Activated CD8-positive, alpha-beta memory T cell treated with anti-CD3 and anti-CD28 coated beads, Interleukin-2, amount 50 U/mL, for 4 hours (primary cell): ENCODE measurements at regions not wholly inside any gene's neighbourhood (a gene's known extent, or its start where the extent isn't known, plus 50 kb on each side); places are given as distances from the start of the nearest gene placed in this dataset.
"Not testable (repeated sequence)": the region's sequence is repeated elsewhere in the genome, so short reads cannot be mapped to it uniquely, and the experiment has no call there.

Source experiments
- DNase-seq: peaks from one replicate; pipeline ENCODE4 v3.0.0-alpha.2; 2020

- no peak for DNase-seq
These were observed 123.4 kb upstream of the PDE1A start for GRCh38 chr2:182550234-182550633.

GRCh38 chr2:182552232-182552631, 125.4 kb upstream of the PDE1A start:
- DNase-seq: not testable (repeated sequence)

- DNase-seq: not testable (repeated sequence)
These were observed 125.9 kb upstream of the PDE1A start for GRCh38 chr2:182552785-182553184.

- DNase-seq: no peak
These were observed 126.6 kb upstream of the PDE1A start for GRCh38 chr2:182553483-182553882.

- DNase-seq: no peak
These were observed 128.1 kb upstream of the PDE1A start for GRCh38 chr2:182554950-182555349.

- no peak for DNase-seq
These were observed 131.7 kb upstream of the PDE1A start for GRCh38 chr2:182558564-182558963.

GRCh38 chr2:182559623-182560022, 132.8 kb upstream of the PDE1A start:
- DNase-seq: no peak

- no peak for DNase-seq
These were observed 139.2 kb upstream of the PDE1A start for GRCh38 chr2:182565911-182566567.

DNA sequence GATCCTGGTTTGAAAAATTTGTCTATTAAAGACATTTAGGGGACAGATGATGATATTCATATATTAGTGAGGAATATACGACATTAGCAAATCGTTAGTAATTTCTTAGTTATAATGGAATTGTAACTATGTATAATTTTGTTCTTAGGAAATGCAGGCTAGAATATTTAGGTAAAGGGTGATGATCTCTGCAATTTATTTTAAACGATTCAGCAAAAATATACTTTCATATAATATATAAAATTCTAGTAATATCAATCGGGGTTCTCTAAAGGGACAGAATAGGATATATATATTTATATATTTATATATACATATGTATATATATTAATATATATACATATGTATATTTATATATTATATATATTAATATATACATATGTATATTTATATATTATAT, 142.5 kb upstream of the DNAJC10 start:
- DNase-seq: no peak

- no peak for DNase-seq
These were observed 138.2 kb upstream of the DNAJC10 start for GRCh38 chr2:182577816-182578215.

DNA sequence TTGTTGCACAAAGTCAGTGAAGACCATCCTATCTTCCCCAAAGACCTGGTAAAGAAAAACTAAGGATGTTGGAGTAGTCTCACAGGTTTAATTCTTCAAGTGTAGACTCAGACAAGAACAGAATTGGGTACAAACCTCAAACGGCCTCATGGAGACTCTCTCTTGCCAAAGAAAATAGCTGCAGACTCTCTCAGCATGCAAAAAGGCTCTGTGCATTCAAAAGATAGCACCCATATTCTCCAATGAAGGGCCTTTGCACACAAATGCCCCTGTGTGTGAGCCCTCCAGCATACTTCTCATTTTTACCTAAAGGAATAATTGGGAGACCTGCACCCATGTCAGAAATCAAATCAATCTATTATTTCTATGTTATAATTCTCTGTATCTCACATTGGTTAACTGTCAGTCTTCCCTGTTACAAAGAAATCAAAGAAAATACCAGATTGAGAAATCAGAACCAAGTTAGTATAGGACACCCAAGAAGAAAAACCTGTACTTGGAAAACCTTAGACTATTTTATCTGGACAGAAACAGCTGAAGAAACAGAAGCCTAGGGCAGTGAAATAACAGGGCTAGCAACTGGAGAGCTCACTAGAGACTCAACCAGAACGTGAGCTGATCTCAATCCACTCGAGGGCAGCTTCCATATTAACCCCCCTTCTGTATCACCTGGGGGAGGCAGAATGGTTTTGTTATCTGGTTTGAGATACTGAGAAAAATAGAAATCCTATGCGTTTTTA, 134.7 kb upstream of the DNAJC10 start:
- no peak for DNase-seq

- DNase-seq: no peak
These were observed 131.6 kb upstream of the DNAJC10 start for GRCh38 chr2:182584462-182584861.

DNA sequence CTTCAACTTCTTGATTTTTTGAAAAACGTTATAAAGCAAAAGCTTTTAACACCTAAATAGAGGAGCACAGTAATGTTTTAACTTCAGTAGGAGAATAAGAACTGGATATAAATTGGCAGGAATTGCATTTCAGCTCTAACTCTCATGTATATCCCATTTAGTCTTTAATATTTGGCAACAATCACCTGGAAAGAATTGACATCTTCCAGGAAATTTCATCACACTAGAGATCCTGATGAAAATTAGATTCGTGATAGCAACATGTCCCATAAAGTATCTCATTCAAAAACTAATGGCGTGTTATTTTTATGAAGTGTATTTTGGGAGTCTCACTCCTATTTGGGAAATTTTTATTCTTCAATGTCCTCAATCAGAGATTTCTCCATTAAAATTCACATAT, 131.1 kb upstream of the DNAJC10 start:
- no peak for DNase-seq

GRCh38 chr2:182585430-182585829, 130.6 kb upstream of the DNAJC10 start:
- DNase-seq: no peak

DNA sequence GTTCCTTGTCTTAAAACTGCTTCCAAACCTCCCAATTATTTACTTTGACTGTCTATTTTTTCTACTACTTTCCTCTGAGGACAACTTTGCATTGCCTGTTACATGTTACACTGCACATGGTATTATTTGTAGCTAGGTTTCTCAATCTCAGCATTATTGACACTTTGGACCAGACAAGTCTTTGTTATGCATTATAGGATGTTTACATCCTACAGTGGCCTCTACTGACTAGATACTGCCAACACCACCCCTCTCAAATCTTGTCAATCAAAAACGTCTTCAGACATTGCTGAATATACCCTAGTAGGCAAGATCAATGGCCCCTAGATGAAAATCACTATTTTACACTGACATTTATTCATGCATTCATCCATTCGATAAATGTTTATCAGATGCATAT, 129.6 kb upstream of the DNAJC10 start:
- DNase-seq: no peak

GRCh38 chr2:182587831-182588230, 128.2 kb upstream of the DNAJC10 start:
- no peak for DNase-seq

- no peak for DNase-seq
These were observed 126.9 kb upstream of the DNAJC10 start for GRCh38 chr2:182589121-182589520.

DNA sequence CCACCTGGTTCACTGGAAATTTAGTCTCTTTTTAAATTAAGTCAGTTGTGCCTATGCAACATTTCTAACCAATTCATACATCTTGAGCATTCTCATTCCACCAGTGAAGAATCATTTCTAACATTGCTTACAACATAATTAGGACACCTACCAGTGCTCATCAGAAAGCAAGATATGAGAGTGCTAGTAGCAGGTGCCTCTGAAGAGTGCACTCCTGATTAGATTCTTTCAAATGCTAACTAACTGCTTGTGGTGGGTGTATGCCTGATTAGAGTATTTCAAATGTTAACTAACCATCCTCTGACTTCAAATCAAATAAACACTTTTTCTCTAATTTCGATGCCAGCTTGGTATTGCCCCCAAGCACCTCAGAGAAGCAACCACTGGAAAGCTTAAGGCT, 124.3 kb upstream of the DNAJC10 start:
- DNase-seq: no peak

GRCh38 chr2:182592691-182593393, 123.2 kb upstream of the DNAJC10 start:
- no peak for DNase-seq

DNA sequence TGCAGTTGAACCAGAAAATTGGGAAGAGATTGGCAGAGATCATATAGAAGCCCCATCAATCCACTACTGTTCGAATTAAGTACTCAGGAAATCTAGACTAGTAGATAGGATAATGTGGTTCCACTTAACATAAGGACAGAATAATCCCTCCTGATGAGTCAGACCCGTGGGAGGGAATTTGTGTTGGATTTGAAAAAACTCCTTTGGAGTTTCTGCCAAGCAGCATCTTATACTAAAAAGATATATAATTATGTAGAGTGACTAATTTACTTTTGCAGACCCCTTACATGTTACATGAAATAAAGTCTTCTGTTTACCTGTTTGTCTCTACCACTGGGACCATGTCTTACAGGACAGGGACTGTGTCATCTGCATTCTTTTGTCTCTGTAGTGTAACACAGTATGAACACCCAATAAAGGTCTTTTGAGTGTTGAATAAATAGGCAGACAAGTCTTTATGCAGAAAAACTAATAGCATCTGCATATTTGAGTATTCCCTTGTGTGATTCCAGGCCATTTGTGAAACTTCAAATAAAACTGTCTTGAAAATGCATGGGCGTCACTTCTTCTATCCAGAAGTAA, 122.6 kb upstream of the DNAJC10 start:
- DNase-seq: no peak

- no peak for DNase-seq
These were observed 121.8 kb upstream of the DNAJC10 start for GRCh38 chr2:182594286-182594685.

DNA sequence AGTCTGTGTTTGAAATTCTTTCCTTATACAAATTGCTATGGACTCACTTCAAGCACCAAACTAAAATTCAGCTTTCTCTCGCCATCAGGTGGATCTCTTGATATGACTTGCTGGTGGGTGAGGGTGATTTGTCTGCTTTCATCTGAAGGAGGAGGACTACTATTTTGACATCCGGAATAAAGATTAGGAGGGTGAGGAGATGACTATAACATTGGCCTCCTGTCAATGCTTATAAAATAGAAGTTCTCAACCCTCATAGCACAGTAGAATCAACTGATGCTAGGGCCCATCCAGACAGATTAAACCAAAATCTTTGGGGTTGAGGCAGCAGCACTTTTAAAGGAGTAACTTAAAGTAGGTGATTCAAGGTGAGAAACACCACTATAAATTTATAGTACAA, 120.4 kb upstream of the DNAJC10 start:
- no peak for DNase-seq

DNA sequence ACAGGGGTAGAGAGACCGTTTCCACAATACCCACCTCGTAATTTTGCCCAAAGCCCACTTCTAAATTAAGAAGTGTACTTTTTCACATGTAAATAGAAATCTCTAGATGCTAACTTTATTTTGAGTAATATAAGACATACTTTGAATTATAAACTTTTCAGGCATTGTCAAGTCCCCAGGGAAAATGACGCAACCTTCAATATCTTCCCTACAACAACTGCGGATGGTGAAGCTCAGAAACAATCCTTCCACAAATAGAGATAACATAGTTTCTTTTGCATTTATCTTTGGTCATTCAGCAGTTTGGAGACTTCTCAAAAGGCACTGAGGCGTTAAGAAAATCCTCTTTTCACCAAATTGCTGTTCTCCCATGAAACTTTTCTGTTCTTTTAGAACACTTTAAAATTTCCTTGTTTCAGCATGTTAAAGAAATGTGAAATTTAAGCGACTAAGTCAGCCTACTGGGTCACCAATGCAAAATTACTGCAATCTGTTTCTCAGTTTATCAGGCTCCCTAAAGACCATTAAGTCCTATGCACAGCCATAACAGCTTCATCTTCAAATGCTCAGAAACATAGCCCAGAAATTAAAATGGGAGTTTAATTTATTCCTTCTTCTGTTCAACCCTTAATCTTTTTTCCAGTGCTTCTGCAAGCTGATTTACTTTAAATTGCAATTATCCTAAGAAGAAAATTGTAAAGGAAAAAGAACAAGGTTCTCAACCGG, 118.3 kb upstream of the DNAJC10 start:
- DNase-seq: no peak
